Mesenchymal stem cell (in vitro differentiated cells and primary cell): ENCODE measurements at regions not wholly inside any gene's neighbourhood (a gene's known extent, or its start where the extent isn't known, plus 50 kb on each side); places are given as distances from the start of the nearest gene placed in this dataset.

Source experiments
- DNase-seq: peaks from one replicate; pipeline ENCODE4 v3.0.0-alpha.2; 2013
- H2AFZ ChIP-seq: one replicate; pipeline ENCODE4 v1.6.1; 2013; ENCODE audit warnings: low read depth, mild to moderate bottlenecking, control low read depth, inconsistent platforms, low read length, moderate library complexity
- H2AK5ac ChIP-seq: 2 replicates; pipeline ENCODE4 v1.6.1; 2013; ENCODE audit warnings: low read length, moderate library complexity, mild to moderate bottlenecking, inconsistent platforms; ENCODE audit not compliant: severe bottlenecking
- H2BK120ac ChIP-seq: one replicate; pipeline ENCODE4 v1.6.1; 2013; ENCODE audit warnings: low read depth, mild to moderate bottlenecking, inconsistent platforms, low read length, moderate library complexity
- H2BK12ac ChIP-seq, 2 experiments: one replicate each; pipeline ENCODE4 v1.6.1; 2013; ENCODE audit warnings: inconsistent platforms in 2 of 2, low read length in 2 of 2, mild to moderate bottlenecking in 2 of 2, moderate library complexity in 2 of 2, control low read depth in 1 of 2
- H2BK15ac ChIP-seq: one replicate; pipeline ENCODE4 v1.6.1; 2013; ENCODE audit warnings: mild to moderate bottlenecking, low read depth, inconsistent platforms; ENCODE audit not compliant: poor library complexity, severe bottlenecking
- H2BK5ac ChIP-seq: 2 replicates; pipeline ENCODE4 v1.6.1; 2013; ENCODE audit warnings: low read depth, mild to moderate bottlenecking, low read length, control low read depth, inconsistent platforms; ENCODE audit not compliant: poor library complexity, severe bottlenecking
- H3K14ac ChIP-seq, 2 experiments: one replicate each; pipeline ENCODE4 v1.6.1; 2013; ENCODE audit warnings: inconsistent platforms in 2 of 2, low read length in 2 of 2, control low read depth in 1 of 2, mild to moderate bottlenecking in 1 of 2, moderate library complexity in 1 of 2
- H3K18ac ChIP-seq, 2 experiments: one replicate each; pipeline ENCODE4 v1.6.1; 2013; ENCODE audit warnings: inconsistent platforms in 2 of 2, low read length in 2 of 2, control low read depth in 1 of 2, low read depth in 1 of 2, mild to moderate bottlenecking in 1 of 2
- H3K23ac ChIP-seq, 2 experiments: one replicate each; pipeline ENCODE4 v1.6.1; 2013; ENCODE audit warnings: inconsistent platforms in 2 of 2, low read length in 2 of 2, mild to moderate bottlenecking in 2 of 2, moderate library complexity in 2 of 2, control low read depth in 1 of 2
- H3K27ac ChIP-seq: 2 replicates; pipeline ENCODE4 v1.5.1; 2013; ENCODE audit warnings: mild to moderate bottlenecking, moderate library complexity, low read length, control low read depth, inconsistent platforms; ENCODE audit not compliant: poor library complexity, severe bottlenecking
- H3K27me3 ChIP-seq, 2 experiments: 2 replicates each; pipeline versions ENCODE4 v1.6.1 to v1.7.0; 2013; ENCODE audit warnings: low read length in 2 of 2, mild to moderate bottlenecking in 2 of 2, moderate library complexity in 2 of 2, control low read depth in 1 of 2, inconsistent platforms in 1 of 2; ENCODE audit not compliant: control insufficient read depth in 1 of 2, insufficient read depth in 1 of 2
- H3K36me3 ChIP-seq, 2 experiments: 2 replicates each; pipeline versions ENCODE4 v1.6.1 to v1.7.0; 2013; ENCODE audit warnings: low read length in 2 of 2, control low read depth in 1 of 2, inconsistent platforms in 1 of 2, low read depth in 1 of 2, mild to moderate bottlenecking in 1 of 2; ENCODE audit not compliant: insufficient read depth in 2 of 2, control insufficient read depth in 1 of 2
- H3K4ac ChIP-seq, 2 experiments: one replicate each; pipeline ENCODE4 v1.6.1; 2013; ENCODE audit warnings: inconsistent platforms in 2 of 2, low read length in 2 of 2, mild to moderate bottlenecking in 2 of 2, moderate library complexity in 2 of 2, control low read depth in 1 of 2, low read depth in 1 of 2
- H3K4me1 ChIP-seq: 2 replicates; pipeline ENCODE4 v1.6.1; 2013; ENCODE audit warnings: low read depth, low read length, control low read depth; ENCODE audit not compliant: control insufficient read depth, insufficient read depth
- H3K4me2 ChIP-seq: 2 replicates; pipeline ENCODE4 v1.6.1; 2013; ENCODE audit warnings: low read length, mild to moderate bottlenecking, inconsistent platforms; ENCODE audit not compliant: poor library complexity, severe bottlenecking
- H3K4me3 ChIP-seq, 2 experiments: 2 replicates each; pipeline versions ENCODE4 v1.5.1 to v1.7.0; 2013; ENCODE audit warnings: low read length in 2 of 2, mild to moderate bottlenecking in 2 of 2, control low read depth in 1 of 2, low read depth in 1 of 2; ENCODE audit not compliant: insufficient read depth in 1 of 2
- H3K79me1 ChIP-seq: replicated peaks from 2 replicates; pipeline ENCODE4 v1.6.1; 2013; ENCODE audit warnings: mild to moderate bottlenecking, control low read depth, low read length, inconsistent platforms; ENCODE audit not compliant: poor library complexity, severe bottlenecking
- H3K9ac ChIP-seq: 2 replicates; pipeline ENCODE4 v1.7.0; 2013; ENCODE audit warnings: mild to moderate bottlenecking, low read length, moderate library complexity
- H3K9me3 ChIP-seq: 2 replicates; pipeline ENCODE4 v1.7.0; 2013; ENCODE audit warnings: mild to moderate bottlenecking, low read length; ENCODE audit not compliant: control insufficient read depth
- H4K8ac ChIP-seq: one replicate; pipeline ENCODE4 v1.6.1; 2013; ENCODE audit warnings: inconsistent platforms, mild to moderate bottlenecking, low read length, moderate library complexity
- H4K91ac ChIP-seq: one replicate; pipeline ENCODE4 v1.6.1; 2013; ENCODE audit warnings: mild to moderate bottlenecking, low read length, inconsistent platforms
- WGBS: methylation state at CpG from one replicate; pipeline ENCODE4 v1.1.7; 2013; ENCODE audit warnings: mixed read lengths; 5-methylcytosine and 5-hydroxymethylcytosine counted together

GRCh38 chr13:99827011-99827772, 144.4 kb downstream of the ZIC5 start:
- Histone ChIP-seq H3K4me3 (no peak overlapping the region), H3K4me2 (no peak overlapping the region), H4K91ac (no peak overlapping the region), H2BK120ac (no peak overlapping the region), H3K4me1 (peaks cover 2% of the 10 kb centered on the region), H2BK12ac (no peak overlapping the region), H3K27ac (no peak overlapping the region), H3K79me1 (no peaks in the 10 kb centered on the region), H4K8ac (no peak overlapping the region), H2AK5ac (no peak overlapping the region), H3K4ac (no peak overlapping the region), H3K23ac (no peak overlapping the region), H3K9me3 (peaks cover 3% of the 10 kb centered on the region), H3K9ac (no peak overlapping the region), H3K14ac (no peak overlapping the region), H2BK15ac (no peak overlapping the region), H2BK5ac (no peak overlapping the region), H2AFZ (no peak overlapping the region), H3K36me3 (no peaks in the 10 kb centered on the region), H3K27me3 (peaks cover 5 to 13% of the 10 kb centered on the region in 2 experiments), H3K18ac (no peak overlapping the region)
- WGBS: 85% methylated on average over 11 of the region's 12 CpGs
- no peak for DNase-seq

GRCh38 chr13:99823961-99824360, 147.6 kb downstream of the ZIC5 start:
- Histone ChIP-seq H2BK15ac (no peak overlapping the region), H3K9me3 (peaks cover 3% of the 10 kb centered on the region), H3K14ac (no peak overlapping the region), H4K8ac (no peak overlapping the region), H2BK5ac (no peak overlapping the region), H4K91ac (no peak overlapping the region), H3K23ac (no peak overlapping the region), H3K9ac (no peak overlapping the region), H3K4me3 (no peak overlapping the region), H2AK5ac (no peak overlapping the region), H2AFZ (no peak overlapping the region), H3K36me3 (no peaks in the 10 kb centered on the region), H3K4me2 (no peak overlapping the region), H3K18ac (no peak overlapping the region), H2BK120ac (no peak overlapping the region), H3K79me1 (no peaks in the 10 kb centered on the region), H3K27ac (no peak overlapping the region), H2BK12ac (no peak overlapping the region), H3K4ac (no peak overlapping the region), H3K27me3 (peaks cover 0 to 6% of the 10 kb centered on the region in 2 experiments), H3K4me1 (peaks cover 2% of the 10 kb centered on the region)
- no CpG with 5 or more reads among the region's 2 CpGs for WGBS
- no peak for DNase-seq

DNA sequence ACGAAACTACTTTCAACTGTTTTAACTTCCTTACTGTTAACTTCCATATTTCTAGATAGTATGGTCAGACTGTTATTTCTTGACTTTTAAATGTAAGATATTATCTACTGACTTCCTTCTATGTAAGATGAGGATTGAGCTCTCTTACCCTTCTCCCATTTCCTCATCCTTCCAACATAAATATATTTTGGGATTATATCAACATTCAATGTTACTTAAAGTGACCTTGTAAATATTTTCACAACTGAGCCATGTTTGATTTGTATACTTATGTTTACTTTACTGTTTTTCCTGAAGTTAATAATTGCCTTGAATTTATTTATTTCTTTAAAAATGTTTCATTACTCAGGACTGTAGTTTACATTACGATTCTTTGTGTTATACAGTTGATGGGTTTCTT, 148.7 kb downstream of the ZIC5 start:
- Histone ChIP-seq H3K27ac (no peak overlapping the region), H3K9me3 (peaks cover 3% of the 10 kb centered on the region), H2BK12ac (no peak overlapping the region), H3K4me3 (no peak overlapping the region), H4K8ac (no peak overlapping the region), H3K4me2 (no peak overlapping the region), H3K23ac (no peak overlapping the region), H3K27me3 (peaks cover 3 to 5% of the 10 kb centered on the region in 2 experiments), H2AK5ac (no peak overlapping the region), H3K4me1 (peaks cover 2% of the 10 kb centered on the region), H3K18ac (no peak overlapping the region), H2AFZ (no peak overlapping the region), H3K14ac (no peak overlapping the region), H2BK5ac (no peak overlapping the region), H3K79me1 (no peaks in the 10 kb centered on the region), H3K4ac (no peak overlapping the region), H2BK15ac (no peak overlapping the region), H4K91ac (no peak overlapping the region), H2BK120ac (no peak overlapping the region), H3K36me3 (no peaks in the 10 kb centered on the region), H3K9ac (no peak overlapping the region)
- no CpG with 5 or more reads among the region's 2 CpGs for WGBS
- no peak for DNase-seq

DNA sequence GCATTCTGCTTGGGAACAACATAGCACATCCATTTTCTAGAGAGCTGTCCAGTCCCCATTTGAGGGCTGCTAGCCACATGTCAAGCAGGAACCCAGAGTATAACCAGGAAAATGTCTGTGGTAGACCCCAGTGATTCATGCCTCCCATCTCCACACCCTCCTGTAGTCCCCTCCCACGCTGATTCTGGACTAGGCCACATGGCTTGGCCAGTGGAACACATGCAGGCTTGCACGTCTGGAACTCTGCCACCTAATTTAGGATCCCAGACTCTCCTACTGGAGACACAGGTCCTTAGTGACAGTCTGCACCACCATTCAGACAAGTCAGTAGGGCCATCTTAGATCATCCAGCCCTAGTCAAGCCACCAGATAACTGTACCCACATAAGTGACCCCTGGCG, 149.8 kb downstream of the ZIC5 start:
- H2BK15ac ChIP-seq: no peak overlapping the region
- H3K9me3 ChIP-seq: peaks cover 3% of the 10 kb centered on the region
- no peak overlapping the region for H3K23ac ChIP-seq
- no peak overlapping the region for H2AK5ac ChIP-seq
- no peak overlapping the region for H2BK120ac ChIP-seq
- H3K18ac ChIP-seq: no peak overlapping the region
- no peak overlapping the region for H2AFZ ChIP-seq
- H4K91ac ChIP-seq: no peak overlapping the region
- H3K4me1 ChIP-seq: no peaks in the 10 kb centered on the region
- H4K8ac ChIP-seq: no peak overlapping the region
- no peak overlapping the region for H3K14ac ChIP-seq
- H3K4ac ChIP-seq: no peak overlapping the region
- no peak for DNase-seq
- no peaks in the 10 kb centered on the region for H3K36me3 ChIP-seq
- H3K9ac ChIP-seq: no peak overlapping the region
- H3K27me3 ChIP-seq: peaks cover 3 to 5% of the 10 kb centered on the region in 2 experiments
- H3K4me2 ChIP-seq: no peak overlapping the region
- no peak overlapping the region for H2BK5ac ChIP-seq
- 51% methylated on average over 2 of the region's 3 CpGs for WGBS
- H3K27ac ChIP-seq: no peak overlapping the region
- H2BK12ac ChIP-seq: no peak overlapping the region
- no peaks in the 10 kb centered on the region for H3K79me1 ChIP-seq
- no peak overlapping the region for H3K4me3 ChIP-seq
